ENCODE measurements at regions not wholly inside any gene's neighbourhood (a gene's known extent, or its start where the extent isn't known, plus 50 kb on each side); places are given as distances from the start of the nearest gene placed in this dataset.

DNA sequence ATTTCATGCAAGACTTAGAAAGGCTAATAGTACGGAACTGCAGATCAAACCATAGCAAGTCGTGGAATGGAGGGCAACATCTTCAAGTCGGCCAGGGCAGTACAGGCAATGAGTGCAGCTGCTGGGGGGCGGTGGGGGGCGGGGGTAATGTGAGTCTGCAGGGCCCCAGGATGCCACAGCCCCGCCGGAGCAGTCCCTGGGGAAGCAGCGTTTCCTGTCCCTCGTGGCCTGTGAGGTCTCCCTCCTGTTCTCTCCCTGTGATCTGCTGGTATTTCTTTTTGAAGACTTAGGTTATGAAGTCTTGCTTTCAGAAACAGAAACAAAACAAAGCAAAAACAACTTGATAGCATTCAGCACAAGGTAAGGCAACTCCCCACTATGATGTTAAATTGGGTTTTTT lies 351.9 kb downstream of the FOXA2 start:
- CTCF ChIA-PET (ENCODE audit: partially characterized antibody), result interaction anchor here (1.3 to 2.3 kb wide), 2 partner anchors 11 to 53 kb away, joined by 5 to 7 read pairs; no protein-coding TSS in a partner anchor

More for the DNA sequence above, 351.9 kb downstream of the FOXA2 start:
- Histone ChIP-seq H3K9ac (replicated peaks in 1 of 4; ENCODE audit: extremely low read depth in 1 of 4, low read depth in 3 of 4, low read length in 3 of 4) (no peak overlapping the region), H3K4ac (replicated peaks; ENCODE audit: insufficient read length, low read depth, low read length) (no peak overlapping the region), H3K18ac (ENCODE audit: extremely low read depth, low read length) (no peak overlapping the region), H4K20me1 (replicated peaks in 1 of 2; ENCODE audit: control insufficient read depth in 1 of 2, insufficient read depth in 2 of 2, low read length in 2 of 2) (no peaks in the 10 kb centered on the region), H2AFZ (ENCODE audit: low read length) (no peak overlapping the region), H2BK20ac (ENCODE audit: low read length) (no peak overlapping the region), H3K36me3 (ENCODE audit: control insufficient read depth in 2 of 4, insufficient read depth in 4 of 4, low read length in 3 of 4) (no peaks in the 10 kb centered on the region), H3K56ac (replicated peaks; ENCODE audit: insufficient read length, low read depth, low read length) (no peak overlapping the region), H3K79me2 (ENCODE audit: control insufficient read depth in 1 of 2, insufficient read depth in 2 of 2, low read length in 2 of 2) (no peaks in the 10 kb centered on the region), H3K27ac (ENCODE audit: low read depth, low read length) (no peak overlapping the region), H3K4me1 (replicated peaks in 1 of 4; ENCODE audit: control insufficient read depth in 3 of 4, insufficient read depth in 4 of 4, low read length in 3 of 4) (peaks cover 0 to 7% (median 4%) of the 10 kb centered on the region in 4 experiments; a peak in 3 of 7 replicates), H3K14ac (ENCODE audit: insufficient read length) (no peak overlapping the region), H3K4me2 (ENCODE audit: insufficient read depth in 1 of 2, low read depth in 2 of 2, low read length in 2 of 2) (no peak overlapping the region), H2BK120ac (replicated peaks; ENCODE audit: low read depth, low read length) (no peak overlapping the region), H4K5ac (ENCODE audit: insufficient read length, low read depth, low read length) (no peak overlapping the region), H4K91ac (replicated peaks; ENCODE audit: insufficient read length, low read length) (no peak overlapping the region), H3K27me3 (replicated peaks in 1 of 4; ENCODE audit: control insufficient read depth in 3 of 4, extremely low read depth in 1 of 4, insufficient read depth in 3 of 4, low read length in 3 of 4) (no peaks in the 10 kb centered on the region), H3K79me1 (ENCODE audit: low read depth, low read length) (no peaks in the 10 kb centered on the region), H2BK12ac (ENCODE audit: low read depth, low read length) (no peak overlapping the region), H2AK5ac (ENCODE audit: low read depth, low read length) (no peak overlapping the region), H2BK5ac (ENCODE audit: low read depth, low read length) (no peak overlapping the region), H3K23ac (ENCODE audit: insufficient read length) (no peak overlapping the region), H3K9me3 (ENCODE audit: insufficient read depth in 2 of 2, low read depth in 1 of 2, low read length in 1 of 2) (no peaks in the 10 kb centered on the region), H3K4me3 (ENCODE audit: extremely low read depth in 1 of 4, insufficient read depth in 2 of 4, low read depth in 3 of 4, low read length in 4 of 4) (no peak overlapping the region), H2BK15ac (ENCODE audit: low read length) (no peak overlapping the region), H3K23me2 (ENCODE audit: low read depth, low read length) (no peaks in the 10 kb centered on the region), H4K8ac (ENCODE audit: extremely low read depth, insufficient read depth, low read length) (no peak overlapping the region)
- 58% methylated on average over 9 of the region's 9 CpGs; no CpG with 5 or more reads in 1 of the 2 experiments for WGBS, 2 experiments (ENCODE audit: extremely low coverage in 1 of 2, insufficient coverage in 1 of 2, insufficient read length in 1 of 2, insufficient replicate concordance in 2 of 2, low coverage in 1 of 2, low lambda C conversion rate in 2 of 2, missing lambda C conversion rate in 1 of 2)
- POLR2A ChIA-PET (ENCODE audit: partially characterized antibody), result no interaction called here
- TF ChIP-seq BCL11A (IDR thresholded peaks at IDR 0.05; ENCODE audit: low read depth in 2 of 2, low read length in 2 of 2), result no peak
- no peak for TF ChIP-seq KDM1A (IDR thresholded peaks at IDR 0.05; ENCODE audit: borderline replicate concordance, low read length)
- TF ChIP-seq SP2 (IDR thresholded peaks at IDR 0.05; ENCODE audit: low read length), result no peak
- no peak for TF ChIP-seq EGR1 (IDR thresholded peaks at IDR 0.05; ENCODE audit: borderline replicate concordance, low read depth, low read length)
- TF ChIP-seq, protein P1, sequence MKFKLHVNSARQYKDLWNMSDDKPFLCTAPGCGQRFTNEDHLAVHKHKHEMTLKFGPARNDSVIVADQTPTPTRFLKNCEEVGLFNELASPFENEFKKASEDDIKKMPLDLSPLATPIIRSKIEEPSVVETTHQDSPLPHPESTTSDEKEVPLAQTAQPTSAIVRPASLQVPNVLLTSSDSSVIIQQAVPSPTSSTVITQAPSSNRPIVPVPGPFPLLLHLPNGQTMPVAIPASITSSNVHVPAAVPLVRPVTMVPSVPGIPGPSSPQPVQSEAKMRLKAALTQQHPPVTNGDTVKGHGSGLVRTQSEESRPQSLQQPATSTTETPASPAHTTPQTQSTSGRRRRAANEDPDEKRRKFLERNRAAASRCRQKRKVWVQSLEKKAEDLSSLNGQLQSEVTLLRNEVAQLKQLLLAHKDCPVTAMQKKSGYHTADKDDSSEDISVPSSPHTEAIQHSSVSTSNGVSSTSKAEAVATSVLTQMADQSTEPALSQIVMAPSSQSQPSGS (IDR thresholded peaks at IDR 0.05; ENCODE audit: low read length), result no peak
- no peak for TF ChIP-seq NRF1 (IDR thresholded peaks at IDR 0.05; ENCODE audit: low read depth, low read length)
- no peak for TF ChIP-seq POLR2A (IDR thresholded peaks at IDR 0.05; ENCODE audit: control extremely low read depth in 1 of 2, low read depth in 2 of 2, low read length in 2 of 2)
- no peak for TF ChIP-seq KDM5A (IDR thresholded peaks at IDR 0.05; ENCODE audit: low read length)
- no peak for TF ChIP-seq CBX5 (IDR thresholded peaks at IDR 0.05; ENCODE audit: low read depth, low read length)
- no peak for TF ChIP-seq SP1 (IDR thresholded peaks at IDR 0.05; ENCODE audit: low read depth, low read length)
- no peak for TF ChIP-seq TAF7 (optimal IDR thresholded peaks at IDR 0.05; ENCODE audit: borderline replicate concordance, low read depth, low read length)
- DNase-seq (ENCODE audit: low read depth in 1 of 2, low spot score in 2 of 2) (no peak), FAIRE-seq (no peak)

All from H1 (cell line).